T-helper 2 cell treated with Interferon-gamma antibody and Interleukin-4, amounts not matched to agents 5 μg/mL and 100 μg/mL, for 36 hours (primary cell): ENCODE measurements at regions not wholly inside any gene's neighbourhood (a gene's known extent, or its start where the extent isn't known, plus 50 kb on each side); places are given as distances from the start of the nearest gene placed in this dataset.
A peak's percentile ranks its signal among the peaks of the same experiment; 100 is the strongest.
"Not testable (repeated sequence)": the region's sequence is repeated elsewhere in the genome, so short reads cannot be mapped to it uniquely, and the experiment has no call there.

Source experiments
- DNase-seq: peaks from one replicate; pipeline ENCODE4 v3.0.0; 2021; ENCODE audit warnings: low spot score
- H3K27ac Mint-ChIP-seq: one replicate; pipeline ENCODE4 v1.8.0; 2021; ENCODE audit warnings: mild to moderate bottlenecking, mixed read lengths
- H3K27me3 Mint-ChIP-seq: one replicate; pipeline ENCODE4 v1.8.0; 2021; ENCODE audit warnings: low read depth, mixed read lengths
- H3K36me3 Mint-ChIP-seq: one replicate; pipeline ENCODE4 v1.8.0; 2021; ENCODE audit warnings: low read depth, mixed read lengths
- H3K4me1 Mint-ChIP-seq: one replicate; pipeline ENCODE4 v1.8.0; 2021; ENCODE audit warnings: low read depth, mixed read lengths
- H3K4me3 Mint-ChIP-seq: one replicate; pipeline ENCODE4 v1.8.0; 2022; ENCODE audit warnings: mild to moderate bottlenecking, moderate library complexity, mixed read lengths
- H3K9me3 Mint-ChIP-seq: one replicate; pipeline ENCODE4 v1.8.0; 2021; ENCODE audit warnings: mixed read lengths

- H3K9me3 Mint-ChIP-seq: peaks cover 11% of the 10 kb centered on the region
- not testable (repeated sequence) for H3K4me1 Mint-ChIP-seq
These were observed 54.8 kb upstream of the ZNF30 start for GRCh38 chr19:34871911-34872310.

GRCh38 chr19:34867631-34868030 lies 59.1 kb upstream of the ZNF30 start:
- no peak overlapping the region for H3K4me3 Mint-ChIP-seq
- H3K27me3 Mint-ChIP-seq: no peaks in the 10 kb centered on the region
- H3K4me1 Mint-ChIP-seq: no peaks in the 10 kb centered on the region
- H3K9me3 Mint-ChIP-seq: peaks cover 11% of the 10 kb centered on the region
- H3K27ac Mint-ChIP-seq: no peak overlapping the region
- no peak for DNase-seq
- no peaks in the 10 kb centered on the region for H3K36me3 Mint-ChIP-seq

More at GRCh38 chr19:34871911-34872310, 54.8 kb upstream of the ZNF30 start:
- H3K4me3 Mint-ChIP-seq, H3K27me3 Mint-ChIP-seq, H3K27ac Mint-ChIP-seq, H3K36me3 Mint-ChIP-seq, DNase-seq: not testable (repeated sequence)

- H3K36me3 Mint-ChIP-seq: not testable (repeated sequence)
These were observed 61.5 kb upstream of the ZNF30 start for GRCh38 chr19:34865225-34865624.

GRCh38 chr19:34859823-34860736 lies 66.6 kb upstream of the ZNF30 start:
- peak overlapping the region; percentile 66 for H3K27ac Mint-ChIP-seq
- peaks cover 14% of the 10 kb centered on the region for H3K9me3 Mint-ChIP-seq
- H3K4me3 Mint-ChIP-seq: peak overlapping the region; percentile 91
- H3K4me1 Mint-ChIP-seq: peaks cover 11% of the 10 kb centered on the region
- not testable (repeated sequence) for H3K27me3 Mint-ChIP-seq, DNase-seq
- H3K36me3 Mint-ChIP-seq: peaks cover 16% of the 10 kb centered on the region

More at GRCh38 chr19:34865225-34865624, 61.5 kb upstream of the ZNF30 start:
- H3K27me3 Mint-ChIP-seq, H3K4me1 Mint-ChIP-seq, H3K27ac Mint-ChIP-seq, H3K4me3 Mint-ChIP-seq, DNase-seq, H3K9me3 Mint-ChIP-seq: not testable (repeated sequence)

DNA sequence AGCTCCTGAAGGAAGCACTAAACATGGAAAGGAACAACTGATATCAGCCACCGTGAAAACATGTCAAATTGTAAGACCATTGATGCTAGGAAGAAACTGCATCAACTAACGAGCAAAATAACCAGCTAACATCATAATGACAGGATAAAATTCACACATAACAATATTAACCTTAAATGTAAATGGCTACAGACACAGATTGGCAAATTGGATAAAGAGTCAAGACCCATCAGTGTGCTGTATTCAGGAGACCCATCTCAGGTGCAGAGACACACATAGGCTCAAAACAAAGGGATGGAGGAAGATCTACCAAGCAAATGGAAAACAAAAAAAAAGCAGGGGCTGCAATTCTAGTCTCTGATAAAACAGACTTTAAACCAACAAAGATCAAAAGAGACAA lies 67.4 kb upstream of the ZNF30 start:
- H3K27me3 Mint-ChIP-seq, DNase-seq: not testable (repeated sequence)
- peaks cover 16% of the 10 kb centered on the region for H3K36me3 Mint-ChIP-seq
- H3K9me3 Mint-ChIP-seq: peaks cover 14% of the 10 kb centered on the region
- H3K4me1 Mint-ChIP-seq: peaks cover 11% of the 10 kb centered on the region
- H3K4me3 Mint-ChIP-seq: peak overlapping the region; percentile 91
- peak overlapping the region; percentile 65 for H3K27ac Mint-ChIP-seq

DNA sequence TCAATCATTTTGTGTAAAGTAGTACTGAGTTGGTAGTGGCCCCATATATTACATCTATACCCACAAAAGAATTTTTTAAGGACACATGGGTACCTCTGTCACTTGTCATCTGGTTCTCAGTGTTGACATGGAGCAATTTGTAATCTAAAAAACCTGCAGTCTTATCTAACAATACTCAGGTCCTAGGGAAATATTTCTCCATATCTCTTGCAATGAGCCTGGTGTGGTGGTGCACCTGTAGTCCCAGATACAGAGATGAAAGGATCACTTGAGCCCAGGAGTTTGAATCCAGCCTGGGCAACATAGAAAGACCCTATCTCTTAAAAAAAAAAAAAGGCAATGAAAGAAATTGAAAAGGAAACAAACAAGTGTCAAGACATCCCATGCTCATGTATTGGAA lies 70.7 kb upstream of the ZNF30 start:
- H3K27ac Mint-ChIP-seq: no peak overlapping the region
- H3K4me3 Mint-ChIP-seq: no peak overlapping the region
- no peaks in the 10 kb centered on the region for H3K27me3 Mint-ChIP-seq
- H3K36me3 Mint-ChIP-seq: peaks cover 16% of the 10 kb centered on the region
- peaks cover 14% of the 10 kb centered on the region for H3K9me3 Mint-ChIP-seq
- DNase-seq: no peak
- H3K4me1 Mint-ChIP-seq: peaks cover 11% of the 10 kb centered on the region

DNA sequence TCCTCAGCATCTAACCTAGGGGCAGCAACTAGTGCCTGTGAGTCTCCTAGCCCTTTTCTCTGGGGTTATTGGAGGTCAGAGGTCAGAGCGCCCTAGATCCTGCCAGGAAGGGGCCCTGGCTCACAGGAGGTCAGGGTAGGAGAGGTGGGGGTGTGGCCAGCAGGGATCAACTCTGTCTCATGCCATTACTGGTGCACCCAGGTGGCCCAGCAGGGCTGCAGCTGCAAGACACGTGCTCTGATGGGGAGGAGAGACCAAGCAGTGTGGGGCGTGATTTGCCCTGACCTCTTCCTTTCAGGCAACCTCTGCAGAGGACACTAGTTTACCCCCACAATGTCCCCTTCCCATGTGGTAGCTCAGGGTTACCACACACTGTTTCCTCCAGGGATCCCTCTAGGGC lies 73.3 kb upstream of the ZNF30 start:
- no peak for DNase-seq
- Mint-ChIP-seq H3K36me3 (peaks cover 12% of the 10 kb centered on the region), H3K27ac (no peak overlapping the region)

DNA sequence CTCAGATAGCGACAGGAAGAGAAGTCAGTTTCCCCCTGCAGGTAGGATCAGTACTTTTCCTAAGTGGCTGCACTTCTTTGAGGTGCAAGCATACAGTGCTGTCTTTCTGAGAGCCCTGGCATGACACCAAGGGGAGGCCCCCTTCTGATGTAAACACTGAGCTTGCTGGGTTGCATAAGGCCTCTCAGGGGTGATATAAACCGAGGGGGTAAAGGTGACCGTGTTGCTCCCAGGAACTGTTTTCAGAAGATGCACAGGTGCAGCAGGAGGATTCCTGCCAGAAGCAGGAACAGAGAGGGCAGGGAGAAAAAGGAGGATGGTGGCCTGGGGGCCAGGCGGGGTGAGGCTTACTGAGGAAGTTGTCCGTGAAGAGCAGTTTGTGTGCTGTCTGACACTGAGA lies 74.0 kb upstream of the ZNF30 start:
- Mint-ChIP-seq H3K36me3 (peaks cover 9% of the 10 kb centered on the region), H3K27ac (no peak overlapping the region), H3K27me3 (no peaks in the 10 kb centered on the region), H3K4me3 (no peak overlapping the region), H3K4me1 (no peaks in the 10 kb centered on the region), H3K9me3 (peaks cover 9% of the 10 kb centered on the region)
- DNase-seq: no peak

More for the DNA sequence above, 73.3 kb upstream of the ZNF30 start:
- Mint-ChIP-seq H3K4me3 (no peak overlapping the region), H3K9me3 (peaks cover 9% of the 10 kb centered on the region), H3K4me1 (peaks cover under 1% of the 10 kb centered on the region), H3K27me3 (no peaks in the 10 kb centered on the region)

DNA sequence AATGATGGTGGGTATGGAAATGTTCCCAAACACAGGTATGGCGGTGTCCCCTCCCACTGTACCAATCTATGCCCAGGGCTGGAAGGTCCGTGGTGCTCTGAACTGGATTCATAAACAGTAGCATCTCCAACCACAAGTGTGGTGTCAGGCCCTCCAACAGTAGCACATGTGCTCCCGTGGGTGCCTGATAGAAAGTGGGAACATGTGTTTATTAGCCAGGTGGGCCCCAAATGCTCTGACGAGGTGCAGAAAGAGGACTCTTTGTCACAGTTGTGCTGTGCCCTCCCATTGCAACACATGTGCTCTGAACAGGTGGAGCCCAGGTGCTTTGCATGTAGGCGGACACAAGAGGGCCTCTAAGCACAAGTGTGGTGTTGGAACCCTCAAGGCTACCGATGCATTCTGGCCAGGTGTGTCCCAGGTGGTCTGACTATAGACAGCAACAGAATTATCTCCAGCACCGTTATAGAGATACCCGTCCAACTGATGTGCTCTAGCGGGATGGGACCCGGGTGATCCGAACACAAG lies 75.4 kb upstream of the ZNF30 start:
- no peaks in the 10 kb centered on the region for H3K27me3 Mint-ChIP-seq
- no peak overlapping the region for H3K27ac Mint-ChIP-seq
- DNase-seq: no peak
- H3K4me1 Mint-ChIP-seq: no peaks in the 10 kb centered on the region
- peaks cover under 1% of the 10 kb centered on the region for H3K9me3 Mint-ChIP-seq
- H3K36me3 Mint-ChIP-seq: peaks cover 3% of the 10 kb centered on the region
- H3K4me3 Mint-ChIP-seq: no peak overlapping the region

GRCh38 chr19:34847393-34847792 lies 74.4 kb upstream of the ZNF599 start:
- Mint-ChIP-seq H3K4me1 (no peaks in the 10 kb centered on the region), H3K36me3 (peaks cover 2% of the 10 kb centered on the region), H3K27ac (no peak overlapping the region), H3K9me3 (no peaks in the 10 kb centered on the region), H3K27me3 (no peaks in the 10 kb centered on the region), H3K4me3 (no peak overlapping the region)
- DNase-seq: no peak

GRCh38 chr19:34844277-34844676 lies 71.3 kb upstream of the ZNF599 start:
- no peaks in the 10 kb centered on the region for H3K9me3 Mint-ChIP-seq
- no peaks in the 10 kb centered on the region for H3K4me1 Mint-ChIP-seq
- no peak for DNase-seq
- no peak overlapping the region for H3K27ac Mint-ChIP-seq
- H3K27me3 Mint-ChIP-seq: no peaks in the 10 kb centered on the region
- H3K36me3 Mint-ChIP-seq: no peaks in the 10 kb centered on the region
- no peak overlapping the region for H3K4me3 Mint-ChIP-seq

DNA sequence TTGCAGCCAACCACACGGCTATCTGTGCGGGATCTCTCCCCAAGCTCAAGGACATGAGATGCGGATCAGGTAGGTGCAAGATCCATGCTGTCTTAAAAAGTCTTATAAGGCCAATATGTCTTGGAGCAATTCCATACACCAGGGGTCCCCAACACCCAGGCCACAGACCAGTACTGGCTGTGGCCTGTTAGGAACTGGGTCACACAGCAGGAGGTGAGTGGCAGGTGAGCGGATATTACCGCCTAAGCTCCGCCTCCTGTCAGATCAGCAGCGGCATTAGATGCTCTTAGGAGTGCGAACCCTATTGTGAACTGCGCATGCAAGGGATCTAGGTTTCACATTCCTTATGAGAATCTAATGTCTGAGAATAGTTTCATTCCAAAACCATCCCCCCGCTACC lies 68.8 kb upstream of the ZNF599 start:
- Mint-ChIP-seq H3K27me3 (peaks cover 6% of the 10 kb centered on the region), H3K4me3 (no peak overlapping the region), H3K4me1 (no peaks in the 10 kb centered on the region), H3K27ac (no peak overlapping the region), H3K36me3 (no peaks in the 10 kb centered on the region), H3K9me3 (no peaks in the 10 kb centered on the region)
- no peak for DNase-seq

DNA sequence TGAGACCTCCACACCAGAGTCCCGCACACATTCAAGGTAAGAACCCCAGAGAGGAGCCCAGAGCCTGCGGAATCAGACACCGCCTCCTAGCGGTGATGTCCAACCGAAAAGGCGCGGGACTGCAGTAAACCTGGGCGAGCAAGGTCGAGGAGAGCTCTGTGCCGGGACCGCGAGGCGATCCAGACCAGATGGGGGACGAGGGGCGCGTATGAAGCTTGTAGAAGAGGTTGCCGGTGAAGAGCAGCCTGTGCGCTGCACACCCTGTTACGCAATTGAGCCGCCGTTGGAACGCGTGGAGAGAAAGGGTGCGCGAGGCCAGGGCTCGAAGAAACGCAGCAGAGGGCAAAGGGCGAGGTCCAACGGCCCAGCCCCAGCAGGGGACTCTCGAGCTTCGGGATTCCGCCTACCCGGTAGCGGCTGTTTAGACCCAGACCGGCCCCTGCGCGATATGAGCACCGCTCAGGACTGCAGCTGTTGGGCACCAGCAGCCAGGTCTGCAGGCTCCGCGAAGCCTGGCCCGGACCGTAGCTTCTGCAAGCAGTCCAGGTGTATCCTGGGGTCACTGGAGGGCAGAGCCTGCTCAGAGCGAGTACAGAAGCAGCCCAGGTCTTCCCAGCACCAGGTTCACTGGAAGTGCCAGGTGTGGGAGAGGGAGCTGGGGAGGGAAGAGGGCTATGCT lies 65.9 kb upstream of the ZNF599 start:
- Mint-ChIP-seq H3K27ac (no peak overlapping the region), H3K27me3 (peaks cover 6% of the 10 kb centered on the region), H3K36me3 (no peaks in the 10 kb centered on the region), H3K4me3 (peak overlapping the region; percentile 27), H3K4me1 (no peaks in the 10 kb centered on the region), H3K9me3 (no peaks in the 10 kb centered on the region)
- DNase-seq: no peak

GRCh38 chr19:34838248-34838647 lies 65.2 kb upstream of the ZNF599 start:
- H3K9me3 Mint-ChIP-seq: no peaks in the 10 kb centered on the region
- no peak overlapping the region for H3K4me3 Mint-ChIP-seq
- H3K27me3 Mint-ChIP-seq: peaks cover 6% of the 10 kb centered on the region
- no peak overlapping the region for H3K27ac Mint-ChIP-seq
- no peaks in the 10 kb centered on the region for H3K36me3 Mint-ChIP-seq
- H3K4me1 Mint-ChIP-seq: no peaks in the 10 kb centered on the region
- DNase-seq: no peak
